AG04450 (cell line): ENCODE measurements at regions not wholly inside any gene's neighbourhood (a gene's known extent, or its start where the extent isn't known, plus 50 kb on each side); places are given as distances from the start of the nearest gene placed in this dataset.

ENCODE experiments used
- CTCF ChIA-PET: fragments of 300-600, 350-600 bp; formaldehyde crosslinking; extraction: SDS; loops from one replicate; lab custom pipeline; 2022; ENCODE audit warnings: antibody characterized with exemption, inconsistent platforms; lab: Charles Lee
- POLR2A ChIA-PET: fragments of 350-600 bp; formaldehyde crosslinking; extraction: SDS; loops from one replicate; lab custom pipeline; 2021; ENCODE audit warnings: antibody characterized with exemption, inconsistent platforms; lab: Yijun Ruan, JAX
- DNase-seq: peaks from one replicate; pipeline ENCODE4 v3.0.0-alpha.2; 2011; ENCODE audit warnings: low read depth, low spot score
- H3K27ac ChIP-seq: one replicate; pipeline ENCODE4 v1.5.1; 2012; ENCODE audit warnings: low read depth, low read length, control low read depth
- H3K27me3 ChIP-seq: one replicate; pipeline ENCODE4 v1.6.0; 2012; ENCODE audit warnings: low read length; ENCODE audit not compliant: control insufficient read depth, insufficient read depth
- H3K4me3 ChIP-seq: 2 replicates; pipeline ENCODE4 v1.5.1; 2011; ENCODE audit warnings: mild to moderate bottlenecking, low read depth, low read length, control low read depth
- H3K9me3 ChIP-seq: 2 replicates; pipeline ENCODE4 v1.5.1; 2012; ENCODE audit warnings: low read length; ENCODE audit not compliant: control insufficient read depth, insufficient read depth
- TF ChIP-seq, protein P1 (sequence below): IDR thresholded peaks from 2 replicates; pipeline ENCODE4 v1.5.1; 2011; ENCODE audit warnings: low read depth, low read length, control low read depth, inconsistent platforms

DNA sequence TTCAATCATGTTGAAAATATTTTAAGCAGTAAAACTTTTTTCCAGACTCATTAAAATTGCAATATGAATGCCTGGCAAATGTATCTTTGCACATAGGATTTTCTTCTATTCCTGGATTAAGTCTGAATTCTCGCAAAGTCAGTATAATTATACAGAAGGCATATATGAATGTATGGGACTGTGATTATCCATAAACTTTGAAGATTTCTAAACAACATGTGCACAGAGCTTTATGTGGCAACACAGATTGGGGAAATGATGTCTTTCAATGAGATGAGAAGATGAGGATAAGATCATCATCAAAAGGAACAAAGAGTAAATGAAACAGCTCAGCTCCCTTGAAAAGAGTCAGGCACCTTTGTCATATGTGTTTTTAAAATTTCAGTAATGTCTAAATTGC, 635.3 kb downstream of the CDH11 start:
- ChIA-PET CTCF (no interaction called here), POLR2A (no interaction called here)
- no peak overlapping the region for H3K4me3 ChIP-seq
- H3K27me3 ChIP-seq = peaks cover under 1% of the 10 kb centered on the region
- H3K9me3 ChIP-seq = no peaks in the 10 kb centered on the region
- no peak overlapping the region for H3K27ac ChIP-seq
- DNase-seq = no peak
- TF ChIP-seq, protein P1, sequence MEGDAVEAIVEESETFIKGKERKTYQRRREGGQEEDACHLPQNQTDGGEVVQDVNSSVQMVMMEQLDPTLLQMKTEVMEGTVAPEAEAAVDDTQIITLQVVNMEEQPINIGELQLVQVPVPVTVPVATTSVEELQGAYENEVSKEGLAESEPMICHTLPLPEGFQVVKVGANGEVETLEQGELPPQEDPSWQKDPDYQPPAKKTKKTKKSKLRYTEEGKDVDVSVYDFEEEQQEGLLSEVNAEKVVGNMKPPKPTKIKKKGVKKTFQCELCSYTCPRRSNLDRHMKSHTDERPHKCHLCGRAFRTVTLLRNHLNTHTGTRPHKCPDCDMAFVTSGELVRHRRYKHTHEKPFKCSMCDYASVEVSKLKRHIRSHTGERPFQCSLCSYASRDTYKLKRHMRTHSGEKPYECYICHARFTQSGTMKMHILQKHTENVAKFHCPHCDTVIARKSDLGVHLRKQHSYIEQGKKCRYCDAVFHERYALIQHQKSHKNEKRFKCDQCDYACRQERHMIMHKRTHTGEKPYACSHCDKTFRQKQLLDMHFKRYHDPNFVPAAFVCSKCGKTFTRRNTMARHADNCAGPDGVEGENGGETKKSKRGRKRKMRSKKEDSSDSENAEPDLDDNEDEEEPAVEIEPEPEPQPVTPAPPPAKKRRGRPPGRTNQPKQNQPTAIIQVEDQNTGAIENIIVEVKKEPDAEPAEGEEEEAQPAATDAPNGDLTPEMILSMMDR = no peak

DNA sequence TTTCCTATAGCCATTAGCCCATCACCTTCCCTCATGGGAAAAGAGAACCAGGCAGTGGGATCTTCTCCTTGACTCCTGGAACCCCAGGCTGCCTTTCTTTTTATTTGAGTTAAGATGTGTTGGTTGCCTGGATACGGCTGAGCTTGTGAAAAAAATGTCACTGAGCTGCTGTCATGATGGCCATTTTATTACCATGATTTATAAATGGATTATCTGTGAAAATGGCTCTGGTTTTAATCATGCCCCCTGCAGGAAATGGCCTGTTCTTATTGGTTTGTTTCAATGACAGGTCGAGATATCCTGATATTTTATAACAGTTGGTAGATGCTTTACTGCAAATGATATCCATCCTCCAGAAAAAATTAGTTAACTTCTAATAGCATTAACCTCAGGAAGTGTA, 640.4 kb downstream of the CDH11 start:
- CTCF ChIA-PET = no interaction called here
- H3K4me3 ChIP-seq = no peak overlapping the region
- no peak overlapping the region for H3K27ac ChIP-seq
- TF ChIP-seq, protein P1 = no peak
- DNase-seq = no peak
- POLR2A ChIA-PET = no interaction called here
- H3K27me3 ChIP-seq = no peaks in the 10 kb centered on the region
- H3K9me3 ChIP-seq = no peaks in the 10 kb centered on the region

DNA sequence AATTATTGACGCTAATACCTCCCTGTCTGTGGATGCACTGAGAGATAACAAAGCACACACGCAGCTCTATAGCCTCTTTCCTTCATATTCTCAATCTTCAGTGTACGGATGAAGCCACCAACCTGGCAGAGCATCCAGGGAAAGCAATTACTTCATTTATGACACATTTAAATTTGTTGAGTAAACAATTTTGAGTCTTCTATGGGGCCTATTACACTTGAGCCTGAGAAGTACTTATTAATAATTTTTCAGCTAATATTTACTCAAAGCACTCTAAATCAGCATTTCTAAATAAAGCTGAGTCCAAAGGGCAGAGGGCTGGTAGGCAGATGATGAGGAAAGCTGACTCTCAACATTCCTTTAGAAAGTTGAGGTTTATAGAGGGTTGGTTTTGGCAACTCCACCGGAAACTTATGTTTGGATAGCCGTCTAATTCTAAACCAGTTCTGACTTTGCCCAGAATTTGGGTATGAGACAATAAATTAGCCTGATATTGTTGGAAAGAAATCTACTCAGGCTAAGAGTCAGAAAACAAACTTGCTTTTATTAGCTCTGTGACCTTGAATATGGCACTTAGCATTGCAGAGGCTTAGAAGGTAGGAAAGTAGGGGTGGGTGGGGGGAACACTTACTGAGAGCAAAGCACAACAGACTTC, 643.5 kb downstream of the CDH11 start:
- H3K4me3 ChIP-seq = no peak overlapping the region
- no peak for DNase-seq
- CTCF ChIA-PET = no interaction called here
- no peaks in the 10 kb centered on the region for H3K27me3 ChIP-seq
- H3K9me3 ChIP-seq = no peaks in the 10 kb centered on the region
- no peak overlapping the region for H3K27ac ChIP-seq
- POLR2A ChIA-PET = interaction anchor here (0.8 kb wide), 1 partner anchor 38 kb away, joined by 3 read pairs; no protein-coding TSS in a partner anchor
- TF ChIP-seq, protein P1 = no peak

DNA sequence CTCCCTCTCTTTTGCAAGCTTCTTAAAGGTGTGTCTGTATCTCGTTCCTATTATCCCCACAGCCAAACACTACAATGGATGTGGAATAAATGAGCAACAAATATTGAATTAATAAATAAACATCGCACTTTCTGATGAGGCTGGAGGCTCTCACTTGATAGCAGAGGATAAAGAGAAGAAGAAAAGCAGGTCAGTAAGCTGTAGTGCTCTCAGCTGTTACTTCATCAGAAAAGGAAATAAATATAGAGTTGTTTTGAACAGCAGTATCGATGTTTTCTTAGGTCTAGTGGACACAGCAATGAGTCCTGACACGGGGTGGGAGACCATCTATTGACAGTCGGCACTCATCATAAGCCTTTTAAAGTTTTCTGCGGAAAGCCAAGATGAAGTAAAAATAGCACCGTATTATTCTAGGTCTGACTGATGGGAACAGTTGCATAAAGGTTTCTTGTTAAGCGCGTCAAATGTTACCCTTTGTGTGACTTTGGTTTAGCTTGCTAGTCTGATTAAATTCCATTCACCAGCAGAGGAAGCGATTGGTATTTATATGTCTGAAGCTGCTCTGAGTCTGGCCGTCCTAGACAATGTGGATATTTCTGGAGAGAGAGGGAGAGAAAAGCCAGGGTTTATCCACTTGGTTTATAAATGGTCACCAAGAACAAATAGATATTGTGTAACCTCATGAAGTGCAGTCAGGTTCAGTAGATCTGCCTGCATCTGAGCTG, 646.1 kb downstream of the CDH11 start:
- DNase-seq = no peak
- CTCF ChIA-PET = no interaction called here

DNA sequence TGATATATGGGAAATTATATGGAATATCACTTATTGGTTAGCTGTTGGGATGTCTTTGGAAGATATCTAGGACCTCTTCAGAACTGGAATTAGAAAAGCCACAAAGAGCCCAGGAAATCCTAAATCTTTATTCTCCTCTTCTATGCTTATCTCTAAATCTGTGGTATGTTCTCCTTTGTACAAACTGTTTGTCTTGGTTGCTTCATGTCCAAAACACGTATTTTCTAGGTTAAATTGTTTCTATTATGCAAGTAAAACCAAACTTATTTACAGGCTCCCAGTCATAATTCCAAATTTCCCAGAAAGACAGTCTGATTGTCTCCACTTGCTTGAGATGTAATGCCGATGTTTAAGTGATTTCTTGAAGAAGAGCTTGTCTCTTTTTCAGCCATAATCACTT, 650.9 kb downstream of the CDH11 start:
- CTCF ChIA-PET = no interaction called here
- Histone ChIP-seq H3K27ac (no peak overlapping the region), H3K27me3 (no peaks in the 10 kb centered on the region), H3K9me3 (no peaks in the 10 kb centered on the region), H3K4me3 (no peak overlapping the region)
- TF ChIP-seq, protein P1 = no peak
- POLR2A ChIA-PET = no interaction called here
- no peak for DNase-seq

More for the DNA sequence above, 646.1 kb downstream of the CDH11 start:
- no peaks in the 10 kb centered on the region for H3K9me3 ChIP-seq
- no peak overlapping the region for H3K4me3 ChIP-seq
- POLR2A ChIA-PET = no interaction called here
- TF ChIP-seq, protein P1 = no peak
- H3K27ac ChIP-seq = no peak overlapping the region
- no peaks in the 10 kb centered on the region for H3K27me3 ChIP-seq
